ENCODE measurements at regions not wholly inside any gene's neighbourhood (a gene's known extent, or its start where the extent isn't known, plus 50 kb on each side); places are given as distances from the start of the nearest gene placed in this dataset.

DNA sequence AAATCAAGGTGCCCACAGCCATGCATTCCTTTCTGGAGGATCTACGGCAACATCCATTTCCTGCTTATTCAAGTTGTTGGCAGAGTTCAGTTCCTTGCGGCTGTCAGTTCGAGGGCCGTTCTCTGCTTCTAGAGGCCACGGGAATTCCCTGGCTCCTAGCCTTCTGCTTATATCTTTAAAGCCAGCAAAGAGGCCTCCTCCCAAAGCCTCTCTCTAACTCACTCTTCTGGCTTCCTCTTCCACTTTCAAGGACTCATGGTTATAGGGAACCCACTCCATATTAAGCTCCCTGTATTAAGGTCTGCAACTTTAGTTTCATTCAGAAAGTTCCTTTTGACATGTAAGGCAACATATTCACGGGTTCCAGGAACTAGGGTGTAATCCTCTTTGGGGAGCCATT is 150.1 kb upstream of the RMP24 start:
- TF ChIP-seq, protein P1, sequence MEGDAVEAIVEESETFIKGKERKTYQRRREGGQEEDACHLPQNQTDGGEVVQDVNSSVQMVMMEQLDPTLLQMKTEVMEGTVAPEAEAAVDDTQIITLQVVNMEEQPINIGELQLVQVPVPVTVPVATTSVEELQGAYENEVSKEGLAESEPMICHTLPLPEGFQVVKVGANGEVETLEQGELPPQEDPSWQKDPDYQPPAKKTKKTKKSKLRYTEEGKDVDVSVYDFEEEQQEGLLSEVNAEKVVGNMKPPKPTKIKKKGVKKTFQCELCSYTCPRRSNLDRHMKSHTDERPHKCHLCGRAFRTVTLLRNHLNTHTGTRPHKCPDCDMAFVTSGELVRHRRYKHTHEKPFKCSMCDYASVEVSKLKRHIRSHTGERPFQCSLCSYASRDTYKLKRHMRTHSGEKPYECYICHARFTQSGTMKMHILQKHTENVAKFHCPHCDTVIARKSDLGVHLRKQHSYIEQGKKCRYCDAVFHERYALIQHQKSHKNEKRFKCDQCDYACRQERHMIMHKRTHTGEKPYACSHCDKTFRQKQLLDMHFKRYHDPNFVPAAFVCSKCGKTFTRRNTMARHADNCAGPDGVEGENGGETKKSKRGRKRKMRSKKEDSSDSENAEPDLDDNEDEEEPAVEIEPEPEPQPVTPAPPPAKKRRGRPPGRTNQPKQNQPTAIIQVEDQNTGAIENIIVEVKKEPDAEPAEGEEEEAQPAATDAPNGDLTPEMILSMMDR (IDR thresholded peaks at IDR 0.05), result no peak
- TF ChIP-seq POLR2A (IDR thresholded peaks at IDR 0.05), result no peak
